Endothelial cell (in vitro differentiated cells): ENCODE measurements at regions not wholly inside any gene's neighbourhood (a gene's known extent, or its start where the extent isn't known, plus 50 kb on each side); places are given as distances from the start of the nearest gene placed in this dataset.

Experiments
- DNase-seq: peaks from one replicate; pipeline ENCODE4 v3.0.0; 2021; ENCODE audit warnings: low spot score
- H3K27ac Mint-ChIP-seq: one replicate; pipeline ENCODE4 v1.8.0; 2021; ENCODE audit warnings: mixed read lengths, inconsistent platforms; ENCODE audit not compliant: unreplicated experiment
- H3K27me3 Mint-ChIP-seq: one replicate; pipeline ENCODE4 v1.8.0; 2021; ENCODE audit warnings: mild to moderate bottlenecking, moderate library complexity, mixed read lengths, inconsistent platforms; ENCODE audit not compliant: unreplicated experiment
- H3K36me3 Mint-ChIP-seq: one replicate; pipeline ENCODE4 v1.8.0; 2021; ENCODE audit warnings: mild to moderate bottlenecking, low read depth, mixed read lengths, inconsistent platforms; ENCODE audit not compliant: unreplicated experiment
- H3K4me1 Mint-ChIP-seq: one replicate; pipeline ENCODE4 v1.8.0; 2021; ENCODE audit warnings: mild to moderate bottlenecking, mixed read lengths, inconsistent platforms; ENCODE audit not compliant: unreplicated experiment
- H3K4me3 Mint-ChIP-seq: one replicate; pipeline ENCODE4 v1.8.0; 2021; ENCODE audit warnings: mild to moderate bottlenecking, mixed read lengths, inconsistent platforms; ENCODE audit not compliant: unreplicated experiment
- H3K9me3 Mint-ChIP-seq: one replicate; pipeline ENCODE4 v1.8.0; 2021; ENCODE audit warnings: mixed read lengths, inconsistent platforms; ENCODE audit not compliant: unreplicated experiment
- TF ChIP-seq, protein P1 (sequence below): fragments of 200-600 bp; sonication (generic); IDR thresholded peaks from one replicate; pipeline ENCODE4 v1.5.0; 2021; ENCODE audit warnings: antibody characterized with exemption; ENCODE audit not compliant: unreplicated experiment

DNA sequence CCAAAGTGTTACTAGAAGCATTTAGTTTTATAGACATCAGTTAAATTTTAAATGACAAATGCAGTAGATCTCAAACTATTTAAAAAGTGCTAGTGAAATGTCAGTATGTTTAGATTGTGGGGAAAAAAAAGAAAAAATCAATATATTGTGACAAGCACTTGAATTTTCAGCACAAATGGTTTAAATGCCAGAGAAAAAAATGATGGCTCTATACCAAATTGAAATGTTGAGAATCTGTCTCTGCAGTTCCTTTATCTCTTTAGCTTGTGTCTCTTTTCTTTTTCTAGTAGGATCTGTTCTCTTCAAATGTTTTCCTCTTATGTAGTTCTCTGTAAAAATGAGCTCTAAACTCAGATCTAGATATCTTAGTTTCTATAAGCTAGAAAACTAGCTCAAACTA lies 682.6 kb upstream of the GCFC2 start:
- Mint-ChIP-seq H3K27me3 (no peaks in the 10 kb centered on the region), H3K36me3 (no peaks in the 10 kb centered on the region), H3K9me3 (no peaks in the 10 kb centered on the region), H3K4me1 (peaks cover 20% of the 10 kb centered on the region), H3K4me3 (no peak overlapping the region), H3K27ac (no peak overlapping the region)
- TF ChIP-seq, protein P1, sequence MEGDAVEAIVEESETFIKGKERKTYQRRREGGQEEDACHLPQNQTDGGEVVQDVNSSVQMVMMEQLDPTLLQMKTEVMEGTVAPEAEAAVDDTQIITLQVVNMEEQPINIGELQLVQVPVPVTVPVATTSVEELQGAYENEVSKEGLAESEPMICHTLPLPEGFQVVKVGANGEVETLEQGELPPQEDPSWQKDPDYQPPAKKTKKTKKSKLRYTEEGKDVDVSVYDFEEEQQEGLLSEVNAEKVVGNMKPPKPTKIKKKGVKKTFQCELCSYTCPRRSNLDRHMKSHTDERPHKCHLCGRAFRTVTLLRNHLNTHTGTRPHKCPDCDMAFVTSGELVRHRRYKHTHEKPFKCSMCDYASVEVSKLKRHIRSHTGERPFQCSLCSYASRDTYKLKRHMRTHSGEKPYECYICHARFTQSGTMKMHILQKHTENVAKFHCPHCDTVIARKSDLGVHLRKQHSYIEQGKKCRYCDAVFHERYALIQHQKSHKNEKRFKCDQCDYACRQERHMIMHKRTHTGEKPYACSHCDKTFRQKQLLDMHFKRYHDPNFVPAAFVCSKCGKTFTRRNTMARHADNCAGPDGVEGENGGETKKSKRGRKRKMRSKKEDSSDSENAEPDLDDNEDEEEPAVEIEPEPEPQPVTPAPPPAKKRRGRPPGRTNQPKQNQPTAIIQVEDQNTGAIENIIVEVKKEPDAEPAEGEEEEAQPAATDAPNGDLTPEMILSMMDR = no peak
- DNase-seq = no peak

DNA sequence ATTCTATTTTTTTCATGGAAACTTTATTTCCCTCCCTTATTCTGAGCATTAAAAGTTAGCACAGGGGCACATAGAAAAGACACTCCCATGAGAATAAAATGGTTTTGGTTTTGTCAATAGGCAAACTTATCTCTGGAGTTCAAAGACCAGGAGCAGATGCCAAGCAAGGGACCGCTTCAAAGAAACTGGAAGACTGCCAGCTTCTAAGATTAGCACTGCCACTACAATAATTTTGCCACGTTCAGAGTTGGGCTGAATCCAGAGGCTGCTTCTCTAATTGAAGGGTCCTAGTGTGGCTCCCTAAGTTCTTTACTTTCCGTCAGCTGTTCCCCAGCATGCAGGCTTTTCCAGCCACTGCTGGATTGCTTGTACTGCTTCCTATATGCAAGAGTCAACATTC lies 681.0 kb upstream of the GCFC2 start:
- no peak for DNase-seq
- TF ChIP-seq, protein P1 = no peak
- no peak overlapping the region for H3K27ac Mint-ChIP-seq
- no peaks in the 10 kb centered on the region for H3K27me3 Mint-ChIP-seq
- peaks cover 5% of the 10 kb centered on the region for H3K4me1 Mint-ChIP-seq
- H3K9me3 Mint-ChIP-seq = no peaks in the 10 kb centered on the region
- no peak overlapping the region for H3K4me3 Mint-ChIP-seq
- H3K36me3 Mint-ChIP-seq = no peaks in the 10 kb centered on the region

DNA sequence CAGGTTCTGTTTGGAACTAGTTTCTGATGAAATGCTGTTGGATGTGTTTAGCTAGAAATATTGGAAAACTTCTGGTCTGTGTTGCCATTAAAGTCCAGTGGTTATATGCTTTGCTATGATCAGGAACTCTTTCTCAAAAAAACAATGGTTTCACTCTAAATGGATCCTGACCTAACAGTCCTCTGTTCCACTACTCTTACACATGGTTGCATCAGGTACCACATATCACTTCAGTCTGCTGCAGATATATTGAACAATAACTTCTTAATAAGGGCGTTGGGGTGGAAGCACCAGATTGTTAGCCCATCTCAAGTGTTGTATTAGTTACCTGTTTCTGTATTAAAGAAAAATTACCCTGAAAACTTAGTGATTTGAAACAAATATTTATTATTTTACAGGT lies 676.6 kb upstream of the GCFC2 start:
- Mint-ChIP-seq H3K9me3 (no peaks in the 10 kb centered on the region), H3K27me3 (no peaks in the 10 kb centered on the region), H3K36me3 (no peaks in the 10 kb centered on the region), H3K27ac (no peak overlapping the region), H3K4me1 (no peaks in the 10 kb centered on the region), H3K4me3 (no peak overlapping the region)
- TF ChIP-seq, protein P1 = no peak
- DNase-seq = no peak

DNA sequence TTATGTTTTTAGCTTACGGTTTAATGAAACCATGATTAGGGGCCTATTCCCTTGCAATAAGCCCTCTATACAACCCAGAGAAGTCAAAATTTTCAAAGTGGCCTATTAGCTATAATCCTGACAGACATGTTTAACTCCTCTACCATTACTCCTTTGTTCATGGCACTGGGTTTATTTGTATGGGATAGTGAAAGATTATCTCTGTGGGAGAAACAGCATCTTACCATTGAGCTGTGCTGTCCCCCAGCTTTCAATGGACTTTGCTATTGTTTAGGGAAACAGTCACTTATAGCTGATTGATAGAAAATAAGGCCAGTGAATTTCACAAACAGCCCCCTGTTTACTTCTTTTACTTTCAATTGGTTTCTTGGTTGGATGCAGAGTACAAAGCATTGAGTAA lies 675.2 kb upstream of the GCFC2 start:
- Mint-ChIP-seq H3K27ac (no peak overlapping the region), H3K36me3 (no peaks in the 10 kb centered on the region), H3K27me3 (no peaks in the 10 kb centered on the region), H3K4me1 (no peaks in the 10 kb centered on the region), H3K9me3 (no peaks in the 10 kb centered on the region), H3K4me3 (no peak overlapping the region)
- TF ChIP-seq, protein P1 = no peak
- DNase-seq = no peak

DNA sequence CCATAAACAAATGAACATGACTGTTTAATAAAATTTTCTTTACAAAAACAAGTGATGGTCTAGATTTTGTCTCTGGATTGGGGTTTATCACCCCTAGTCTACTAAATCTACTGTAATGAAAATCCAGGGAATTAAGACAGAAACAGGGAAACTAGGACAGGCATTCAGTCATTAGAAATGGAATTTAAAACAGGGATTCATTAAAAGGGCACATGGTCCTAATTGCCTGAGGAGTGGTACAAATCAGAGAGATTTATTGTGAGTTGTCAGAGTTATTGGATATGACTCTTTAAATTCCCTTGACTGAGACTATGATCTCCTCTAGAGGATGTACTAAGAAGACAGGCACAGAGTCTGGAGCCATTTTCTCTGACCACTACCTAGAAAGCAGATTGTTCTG lies 670.9 kb upstream of the GCFC2 start:
- no peak for DNase-seq
- Mint-ChIP-seq H3K4me3 (no peak overlapping the region), H3K27ac (no peak overlapping the region), H3K4me1 (no peaks in the 10 kb centered on the region), H3K36me3 (no peaks in the 10 kb centered on the region), H3K27me3 (no peaks in the 10 kb centered on the region), H3K9me3 (no peaks in the 10 kb centered on the region)
- TF ChIP-seq, protein P1 = no peak
